ENCODE measurements at regions not wholly inside any gene's neighbourhood (a gene's known extent, or its start where the extent isn't known, plus 50 kb on each side); places are given as distances from the start of the nearest gene placed in this dataset.
"Not testable (repeated sequence)": the region's sequence is repeated elsewhere in the genome, so short reads cannot be mapped to it uniquely, and the experiment has no call there.

- no peak overlapping the region for H3K27ac ChIP-seq
- intact Hi-C loops (cut with DNase I; ENCODE audit: low total_unique reads) = no loop called here
- no peaks in the 10 kb centered on the region for H3K4me1 ChIP-seq
These were observed 1393.3 kb upstream of the ATXN8OS start for GRCh38 chr13:68714292-68714691.

DNA sequence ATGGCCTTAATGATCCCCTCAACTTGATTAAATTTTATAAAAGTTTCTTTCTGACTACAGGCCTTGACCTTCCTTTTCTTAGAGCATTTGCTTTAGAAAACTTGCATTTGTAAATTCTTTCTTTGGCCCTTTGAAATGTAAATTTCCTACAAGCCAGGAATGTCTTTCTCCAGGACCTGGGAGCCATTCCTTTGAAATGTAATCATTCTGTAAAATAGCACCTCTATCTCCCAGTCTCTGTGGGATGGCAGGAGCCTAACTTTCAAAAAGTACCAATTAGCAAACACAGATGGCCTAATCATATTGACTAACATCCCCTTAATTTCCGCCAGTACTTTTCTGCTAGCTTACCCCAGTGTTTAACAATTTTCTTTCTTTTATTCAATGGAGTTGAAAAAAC, 1394.2 kb upstream of the ATXN8OS start:
- no peak overlapping the region for H3K27ac ChIP-seq
- H3K27me3 ChIP-seq = no peaks in the 10 kb centered on the region
- no peak for DNase-seq
- no peak overlapping the region for H3K4me3 ChIP-seq
- H3K36me3 ChIP-seq (ENCODE audit: low read depth, missing control alignments) = no peaks in the 10 kb centered on the region
- TF ChIP-seq POLR2A (IDR thresholded peaks at IDR 0.05) (no peak), CTCF (IDR thresholded peaks at IDR 0.05) (no peak)
- intact Hi-C loops (cut with DNase I; ENCODE audit: low total_unique reads) = no loop called here
- 94 to 100% methylated on average over 1 of the region's 1 CpG for WGBS, 2 donors
- H3K9me3 ChIP-seq = no peaks in the 10 kb centered on the region
- no peaks in the 10 kb centered on the region for H3K4me1 ChIP-seq

More at GRCh38 chr13:68714292-68714691, 1393.3 kb upstream of the ATXN8OS start:
- H3K9me3 ChIP-seq = no peaks in the 10 kb centered on the region
- 46 to 49% methylated on average over 2 of the region's 2 CpGs for WGBS, 2 donors
- no peaks in the 10 kb centered on the region for H3K27me3 ChIP-seq
- TF ChIP-seq CTCF (IDR thresholded peaks at IDR 0.05) = no peak
- no peak for TF ChIP-seq POLR2A (IDR thresholded peaks at IDR 0.05)
- no peak overlapping the region for H3K4me3 ChIP-seq
- DNase-seq = no peak
- no peaks in the 10 kb centered on the region for H3K36me3 ChIP-seq (ENCODE audit: low read depth, missing control alignments)

GRCh38 chr13:68708336-68708908, 1399.2 kb upstream of the ATXN8OS start:
- TF ChIP-seq POLR2A (IDR thresholded peaks at IDR 0.05) (no peak), CTCF (IDR thresholded peaks at IDR 0.05) (no peak)
- H3K4me3 ChIP-seq = peak overlapping the region; percentile 9 to 44
- peak; percentile 33 for DNase-seq
- H3K36me3 ChIP-seq (ENCODE audit: low read depth, missing control alignments) = no peaks in the 10 kb centered on the region
- no peaks in the 10 kb centered on the region for H3K27me3 ChIP-seq
- H3K27ac ChIP-seq = no peak overlapping the region
- no peaks in the 10 kb centered on the region for H3K4me1 ChIP-seq
- H3K9me3 ChIP-seq = no peaks in the 10 kb centered on the region
- intact Hi-C loops (cut with DNase I; ENCODE audit: low total_unique reads) = no loop called here
- 64 to 72% methylated on average over 16 of the region's 16 CpGs for WGBS, 2 donors

DNA sequence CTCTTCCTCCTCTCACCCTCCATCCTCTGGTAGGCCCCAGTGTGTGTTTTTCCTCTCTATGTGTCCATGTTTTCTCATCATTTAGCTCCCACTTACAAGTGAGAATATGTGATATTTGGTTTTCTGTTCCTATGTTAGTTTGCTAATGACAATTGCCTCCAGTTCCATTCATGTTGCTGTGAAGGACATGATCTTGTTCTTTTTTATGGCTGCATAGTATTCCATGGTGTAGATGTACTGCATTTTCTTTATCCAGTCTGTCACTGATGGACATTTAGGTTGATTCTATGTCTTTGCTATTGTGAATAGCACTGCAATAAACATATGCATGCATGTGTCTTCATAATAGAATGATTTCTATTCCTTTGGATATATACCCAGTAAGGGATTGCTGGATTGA, 1401.6 kb upstream of the ATXN8OS start:
- H3K4me1 ChIP-seq; H3K27ac ChIP-seq; H3K27me3 ChIP-seq; intact Hi-C loops (cut with DNase I; ENCODE audit: low total_unique reads); H3K4me3 ChIP-seq; H3K9me3 ChIP-seq; DNase-seq; H3K36me3 ChIP-seq (ENCODE audit: low read depth, missing control alignments): not testable (repeated sequence)

DNA sequence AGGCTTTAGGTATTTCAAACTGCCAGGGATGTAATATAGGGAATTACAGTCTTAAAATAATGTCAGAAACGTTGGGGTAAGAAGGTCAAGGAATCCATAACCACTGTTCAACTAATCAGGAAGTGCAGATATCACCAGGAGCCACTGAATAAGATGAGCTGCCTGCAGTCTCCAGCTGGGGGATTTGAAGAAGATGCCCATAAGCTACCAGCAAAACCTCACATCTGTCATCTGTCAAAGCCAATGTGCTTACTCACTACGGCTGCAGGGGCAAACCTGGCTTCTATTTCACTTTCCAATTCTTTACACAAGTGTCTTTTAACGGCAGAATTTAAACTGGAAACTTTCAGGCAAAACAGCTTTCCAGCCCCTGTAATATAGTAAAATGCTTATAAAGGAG, 1410.1 kb upstream of the ATXN8OS start:
- no peaks in the 10 kb centered on the region for H3K36me3 ChIP-seq (ENCODE audit: low read depth, missing control alignments)
- no peak for DNase-seq
- no peak for TF ChIP-seq POLR2A (IDR thresholded peaks at IDR 0.05)
- TF ChIP-seq CTCF (IDR thresholded peaks at IDR 0.05) = no peak
- intact Hi-C loops (cut with DNase I; ENCODE audit: low total_unique reads) = no loop called here
- H3K27ac ChIP-seq = no peak overlapping the region
- H3K4me3 ChIP-seq = no peak overlapping the region
- no peaks in the 10 kb centered on the region for H3K27me3 ChIP-seq
- WGBS, 2 donors = 32 to 42% methylated on average over 3 of the region's 3 CpGs
- no peaks in the 10 kb centered on the region for H3K4me1 ChIP-seq
- H3K9me3 ChIP-seq = no peaks in the 10 kb centered on the region
